Thoracic aorta (tissue), 2 donors: ENCODE measurements at regions not wholly inside any gene's neighbourhood (a gene's known extent, or its start where the extent isn't known, plus 50 kb on each side); places are given as distances from the start of the nearest gene placed in this dataset.

ENCODE experiments used
- ATAC-seq: fragments of 150-250 bp; one replicate; pipeline ENCODE4 v1.8.0; 2017; ENCODE audit warnings: low read depth; ENCODE audit not compliant: insufficient number of reproducible peaks, low FRiP score
- DNase-seq: peaks from one replicate; pipeline ENCODE4 v3.0.0-alpha.2; 2020; ENCODE audit warnings: low spot score
- H3K27ac ChIP-seq, 2 donors: fragments of 200-600 bp; sonication (generic); 1 replicate in 1 of 2; 2 replicates in 1 of 2; pipeline ENCODE4 v1.5.1; 2016; ENCODE audit warnings: mild to moderate bottlenecking in 2 of 2, moderate library complexity in 2 of 2
- H3K27me3 ChIP-seq: fragments of 200-600 bp; sonication (generic); replicated peaks from 2 replicates; pipeline ENCODE4 v1.6.0; 2016; ENCODE audit warnings: mild to moderate bottlenecking; ENCODE audit not compliant: insufficient read depth
- H3K36me3 ChIP-seq: fragments of 200-600 bp; sonication (generic); one replicate; pipeline ENCODE4 v1.5.1; 2016
- H3K4me1 ChIP-seq, 2 donors: fragments of 200-600 bp; sonication (generic); 1 replicate in 1 of 2; 2 replicates in 1 of 2; pipeline versions ENCODE4 v1.5.1 to v1.6.0; 2016; ENCODE audit warnings: low read depth in 2 of 2, mild to moderate bottlenecking in 1 of 2; ENCODE audit not compliant: control insufficient read depth in 1 of 2
- H3K4me3 ChIP-seq: fragments of 200-600 bp; sonication (generic); 2 replicates; pipeline ENCODE4 v1.5.1; 2016; ENCODE audit warnings: mild to moderate bottlenecking
- H3K9me3 ChIP-seq: fragments of 200-600 bp; sonication (generic); 2 replicates; pipeline ENCODE4 v1.5.1; 2016
- CTCF ChIP-seq: fragments of 200-600 bp; sonication (generic); IDR thresholded peaks from one replicate; pipeline ENCODE4 v1.5.1; 2019; ENCODE audit warnings: antibody characterized with exemption

- no peak for TF ChIP-seq CTCF
- Histone ChIP-seq H3K36me3 (no peaks in the 10 kb centered on the region), H3K27ac (no peak overlapping the region), H3K27me3 (no peaks in the 10 kb centered on the region), H3K4me3 (no peak overlapping the region), H3K9me3 (no peaks in the 10 kb centered on the region), H3K4me1 (no peaks in the 10 kb centered on the region)
- DNase-seq: no peak
- ATAC-seq: no peak
Observed at GRCh38 chr13:103224804-103225203, 158.6 kb upstream of the SLC10A2 start.

GRCh38 chr13:103222683-103223082 lies 156.5 kb upstream of the SLC10A2 start:
- Histone ChIP-seq H3K4me1 (no peaks in the 10 kb centered on the region), H3K27me3 (no peaks in the 10 kb centered on the region), H3K27ac (no peak overlapping the region), H3K36me3 (no peaks in the 10 kb centered on the region), H3K9me3 (no peaks in the 10 kb centered on the region), H3K4me3 (no peak overlapping the region)
- DNase-seq: no peak
- no peak for TF ChIP-seq CTCF
- no peak for ATAC-seq

DNA sequence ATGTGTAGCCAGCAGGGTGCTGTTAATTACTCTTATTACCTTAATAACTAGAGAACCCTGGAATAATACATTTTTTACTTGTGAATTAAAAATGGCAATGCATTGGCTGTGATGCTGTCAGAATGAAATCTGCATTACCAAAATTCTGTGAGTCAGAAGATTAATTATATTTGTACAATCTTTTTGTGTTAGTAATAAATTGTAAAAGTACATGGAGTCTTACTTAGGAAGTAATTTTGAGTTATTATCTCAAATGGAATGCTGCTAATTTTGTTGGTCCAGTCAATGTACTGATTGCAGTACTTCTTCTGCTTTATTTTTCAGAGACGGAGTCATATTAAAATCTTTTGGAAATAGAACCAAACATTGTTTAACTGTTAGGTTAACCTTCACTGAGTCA lies 152.0 kb upstream of the SLC10A2 start:
- no peak for TF ChIP-seq CTCF
- Histone ChIP-seq H3K36me3 (no peaks in the 10 kb centered on the region), H3K4me1 (no peaks in the 10 kb centered on the region), H3K4me3 (no peak overlapping the region), H3K27ac (no peak overlapping the region), H3K9me3 (no peaks in the 10 kb centered on the region), H3K27me3 (no peaks in the 10 kb centered on the region)
- no peak for DNase-seq
- ATAC-seq: no peak

DNA sequence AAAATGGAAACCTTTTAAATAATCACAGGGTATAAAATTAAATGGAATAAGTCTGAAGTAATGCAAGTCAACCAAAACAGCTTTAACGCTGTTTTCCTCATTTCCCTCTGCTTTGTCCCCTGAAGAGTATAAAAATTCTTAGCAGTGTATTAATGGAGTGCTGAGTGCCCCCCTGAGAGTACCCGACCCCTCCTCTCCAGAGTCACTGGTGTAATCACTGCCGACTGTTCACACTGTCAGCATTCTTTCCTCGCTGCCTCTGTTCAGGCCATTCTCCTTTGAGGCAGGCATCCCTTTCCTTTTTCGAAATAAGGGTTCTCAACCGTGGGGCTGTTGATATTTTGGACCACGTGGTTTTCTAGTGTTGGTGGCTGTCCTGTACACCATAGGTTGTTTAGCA lies 146.9 kb upstream of the SLC10A2 start:
- TF ChIP-seq CTCF: no peak
- ATAC-seq: no peak
- H3K4me3 ChIP-seq: no peak overlapping the region

GRCh38 chr13:103210348-103210747 lies 144.1 kb upstream of the SLC10A2 start:
- H3K27me3 ChIP-seq: no peaks in the 10 kb centered on the region
- H3K9me3 ChIP-seq: no peaks in the 10 kb centered on the region
- no peaks in the 10 kb centered on the region for H3K36me3 ChIP-seq
- H3K27ac ChIP-seq: no peak overlapping the region
- no peak for ATAC-seq
- H3K4me1 ChIP-seq: no peaks in the 10 kb centered on the region
- no peak overlapping the region for H3K4me3 ChIP-seq
- TF ChIP-seq CTCF: no peak
- no peak for DNase-seq

More for the DNA sequence above, 146.9 kb upstream of the SLC10A2 start:
- DNase-seq: no peak
- no peaks in the 10 kb centered on the region for H3K36me3 ChIP-seq
- H3K27me3 ChIP-seq: no peaks in the 10 kb centered on the region
- no peak overlapping the region for H3K27ac ChIP-seq
- no peaks in the 10 kb centered on the region for H3K4me1 ChIP-seq
- H3K9me3 ChIP-seq: no peaks in the 10 kb centered on the region
